ENCODE measurements at regions not wholly inside any gene's neighbourhood (a gene's known extent, or its start where the extent isn't known, plus 50 kb on each side); places are given as distances from the start of the nearest gene placed in this dataset.

GRCh38 chr21:35527358-35527757 is 478.3 kb upstream of the RUNX1 start:
- TF ChIP-seq CTCF (IDR thresholded peaks at IDR 0.05) (no peak), TCF7L2 (IDR thresholded peaks at IDR 0.05; ENCODE audit: low read depth, low read length) (no peak), POLR2AphosphoS5 (IDR thresholded peaks at IDR 0.05; ENCODE audit: low read depth, low read length) (no peak)
